Stimulated activated CD8-positive, alpha-beta memory T cell treated with anti-CD3 and anti-CD28 coated beads, Interleukin-2, amount 100 ng/mL, for 1 hour (primary cell): ENCODE measurements at regions not wholly inside any gene's neighbourhood (a gene's known extent, or its start where the extent isn't known, plus 50 kb on each side); places are given as distances from the start of the nearest gene placed in this dataset.

ENCODE experiments used
- DNase-seq, 2 donors: peaks; one replicate each; pipeline ENCODE4 v3.0.0-alpha.2; 2020; ENCODE audit warnings: low read depth in 2 of 2

DNA sequence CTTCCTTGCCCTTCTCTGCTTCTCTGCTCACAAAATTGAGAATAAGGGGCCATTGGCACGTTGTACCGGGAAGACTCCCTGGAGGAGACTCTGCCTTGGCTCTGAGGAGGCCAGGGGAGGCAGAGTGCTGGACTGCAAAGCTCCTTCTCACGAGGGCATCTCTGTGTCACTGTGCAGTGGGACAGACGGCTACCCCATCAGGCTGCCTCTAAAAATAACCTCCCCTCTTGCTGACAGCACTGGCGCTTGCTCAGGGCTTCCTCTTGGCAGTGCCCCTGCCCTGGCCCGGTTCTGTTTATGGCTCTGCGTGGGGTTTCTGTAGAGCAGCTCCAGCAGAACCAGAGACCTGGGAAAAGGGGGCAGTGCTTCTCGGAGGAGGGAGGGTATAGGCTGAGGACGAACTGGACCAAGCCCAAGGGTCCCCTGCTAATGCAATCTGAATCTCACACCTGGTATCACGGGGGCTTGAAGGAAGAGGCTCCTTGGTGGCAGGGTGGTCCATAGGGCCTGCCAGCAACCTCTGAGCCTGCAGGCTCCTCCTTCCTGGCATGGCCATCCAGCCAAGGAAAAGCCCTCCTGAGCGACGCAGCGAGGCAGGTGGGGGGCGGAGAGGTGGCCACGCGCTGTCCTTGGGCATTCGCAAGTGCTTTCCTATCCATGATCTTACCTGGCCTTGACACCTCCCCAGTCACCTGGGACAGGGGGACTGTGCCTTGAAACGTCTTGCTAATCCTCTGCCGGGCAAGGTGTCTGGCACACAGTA, 63.3 kb upstream of the TLE3 start:
- DNase-seq: no peak

DNA sequence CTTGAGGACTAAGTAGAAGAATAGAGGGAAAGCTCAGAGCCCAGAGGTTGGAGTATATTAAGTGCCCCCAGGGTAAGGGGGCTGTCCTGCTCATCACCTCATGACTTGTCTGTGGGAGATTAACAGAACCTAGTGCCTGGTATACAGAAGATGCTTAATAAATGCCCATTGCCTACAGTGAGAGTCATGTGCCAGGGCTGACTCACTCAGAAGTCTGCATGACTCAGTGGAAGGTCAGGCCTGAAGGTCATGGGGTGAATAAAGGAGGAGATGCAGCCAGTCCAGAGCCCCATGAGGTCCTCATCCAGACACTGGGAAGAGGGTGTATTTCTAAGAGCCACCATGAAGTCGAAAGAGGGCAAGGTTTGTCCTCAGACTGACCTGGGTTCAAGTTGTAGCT, 62.5 kb upstream of the TLE3 start:
- no peak for DNase-seq

DNA sequence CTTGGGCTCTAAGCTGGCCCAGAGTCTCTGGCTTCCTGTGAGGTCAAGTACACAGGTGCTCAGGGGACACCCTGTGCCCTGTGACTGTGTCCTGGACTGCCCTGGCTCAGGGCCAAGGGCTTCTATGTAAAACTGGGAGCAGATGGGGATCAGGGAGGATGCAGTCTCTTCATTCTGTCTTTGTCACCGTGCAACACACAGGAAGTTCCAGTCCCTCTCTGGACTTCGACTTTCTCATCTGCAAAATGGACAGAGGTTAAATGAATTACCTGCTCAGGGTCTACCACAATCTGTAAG, 61.9 kb upstream of the TLE3 start:
- no peak for DNase-seq

DNA sequence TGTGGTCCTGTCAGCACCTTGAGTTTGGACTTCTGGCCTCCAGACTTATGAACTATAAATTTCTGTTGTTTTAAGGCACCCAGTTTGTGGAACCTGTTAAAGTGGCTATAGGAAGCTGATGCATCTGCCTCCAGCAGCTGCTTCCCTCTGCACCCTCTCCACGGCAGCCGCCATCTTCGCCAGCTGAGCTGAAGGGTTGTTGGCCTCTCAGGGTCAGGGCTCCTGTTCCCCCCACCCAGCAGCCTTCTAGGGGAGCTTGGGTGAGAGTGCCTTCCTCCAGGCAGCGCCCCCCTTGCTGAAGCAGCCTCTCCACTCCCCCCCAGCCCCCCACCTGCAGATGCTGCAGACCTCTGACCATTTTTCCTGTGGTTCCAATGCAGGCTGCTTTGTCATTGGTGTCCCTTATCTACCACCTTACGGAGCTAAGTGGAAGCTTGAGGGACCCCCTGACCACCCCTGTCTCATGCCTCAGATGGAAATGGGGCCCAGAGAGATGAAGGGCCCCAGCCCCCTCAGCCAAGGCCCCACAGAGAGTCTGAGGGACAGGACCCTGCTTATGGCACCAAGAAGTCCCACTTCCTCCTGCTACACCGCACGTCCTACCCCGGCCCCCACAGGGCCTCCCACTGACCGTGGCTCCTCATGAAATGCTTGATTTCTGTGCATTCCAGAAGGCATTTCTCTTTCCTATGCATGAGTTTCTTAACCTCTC, 61.4 kb upstream of the TLE3 start:
- DNase-seq: no peak

DNA sequence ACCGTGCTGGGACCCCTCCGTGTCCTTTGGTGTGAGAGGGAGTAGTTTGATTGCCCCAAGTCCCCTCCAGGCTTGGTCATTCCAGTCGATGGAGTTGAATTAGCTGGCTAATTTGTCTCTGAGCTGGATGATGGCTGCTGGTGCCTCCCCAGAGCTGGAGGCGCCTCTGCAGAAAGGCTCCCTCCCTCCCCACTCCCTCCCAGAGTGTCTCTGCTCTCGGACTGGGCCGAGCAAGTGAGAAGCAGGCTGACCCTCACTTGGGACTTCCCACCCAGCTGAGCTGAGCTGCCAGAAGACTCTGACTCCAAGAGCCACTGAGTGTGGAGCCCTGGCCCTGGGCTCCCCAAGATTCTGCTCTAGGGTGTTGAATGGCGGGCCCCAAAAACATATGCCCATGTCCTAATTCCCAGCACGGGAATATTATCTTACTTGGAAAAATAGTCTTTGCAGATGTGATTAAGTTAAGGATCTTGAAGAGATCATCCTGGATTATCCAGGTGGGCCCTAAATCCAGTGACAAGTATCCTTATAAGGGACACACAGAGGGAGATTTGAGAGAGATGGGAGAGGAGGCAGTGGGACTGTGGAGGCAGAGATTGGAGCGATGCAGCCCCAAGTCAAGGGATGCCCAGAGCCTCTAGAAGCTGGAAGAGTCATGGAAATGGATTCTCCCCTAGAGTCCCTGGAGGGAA, 60.7 kb upstream of the TLE3 start:
- no peak for DNase-seq

DNA sequence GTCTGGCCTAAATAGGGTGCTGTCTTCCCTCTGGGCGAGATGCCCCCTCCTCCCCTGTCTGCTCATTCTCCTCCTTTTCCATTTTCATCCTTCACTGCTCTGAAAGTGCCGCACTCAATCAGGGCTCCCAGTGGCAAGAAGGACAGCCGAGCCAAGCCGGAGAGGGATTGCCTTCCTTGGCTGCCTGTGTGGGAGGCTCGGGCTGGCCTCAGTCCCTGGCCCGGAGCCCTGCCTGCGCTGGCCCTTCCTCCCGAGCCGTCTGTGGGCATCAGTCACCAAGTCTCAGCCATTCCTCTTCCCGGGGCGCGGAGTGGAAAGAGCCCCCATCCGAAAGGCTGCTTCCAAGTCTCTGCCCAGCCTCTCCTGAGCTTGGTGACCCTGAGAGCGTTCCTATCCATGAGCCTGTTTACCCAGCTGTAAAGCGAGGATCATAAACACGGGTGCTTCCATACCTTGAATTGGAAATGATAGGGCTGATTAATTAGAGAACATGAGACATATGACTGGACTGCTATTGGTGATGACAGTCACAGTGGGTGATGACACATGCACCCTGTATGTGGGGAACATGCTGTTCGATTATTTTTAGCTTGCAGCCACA, 59.1 kb upstream of the TLE3 start:
- DNase-seq: no peak

DNA sequence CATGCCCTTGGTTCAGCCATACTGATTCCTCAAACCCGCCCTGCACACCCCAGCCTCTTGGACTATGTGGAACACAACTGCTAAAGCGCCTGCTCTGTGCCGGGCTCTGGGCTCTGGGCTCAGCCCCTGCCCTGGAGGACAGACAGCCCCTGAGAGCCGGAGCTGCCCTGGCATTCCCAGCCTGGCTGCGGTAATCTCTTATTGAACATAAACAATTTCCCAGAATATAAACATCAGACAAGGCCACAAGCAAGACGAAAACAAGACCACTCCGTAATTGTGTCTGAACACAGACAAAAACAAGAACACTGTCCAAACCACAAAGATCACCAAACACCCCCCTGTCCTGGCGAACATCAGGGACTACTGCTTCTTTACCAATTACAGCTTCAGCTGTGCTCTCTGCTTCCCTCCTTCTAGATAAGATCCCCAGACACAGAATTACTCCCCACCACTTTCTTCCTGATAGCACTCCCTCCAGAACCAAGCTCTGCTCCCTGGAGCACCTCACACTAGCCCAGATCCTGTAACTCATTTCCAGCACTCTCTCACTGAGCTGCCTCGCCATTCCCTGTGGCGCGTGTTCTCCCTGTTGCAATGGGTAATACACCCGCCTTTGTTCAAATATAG, 57.1 kb upstream of the TLE3 start:
- no peak for DNase-seq

DNA sequence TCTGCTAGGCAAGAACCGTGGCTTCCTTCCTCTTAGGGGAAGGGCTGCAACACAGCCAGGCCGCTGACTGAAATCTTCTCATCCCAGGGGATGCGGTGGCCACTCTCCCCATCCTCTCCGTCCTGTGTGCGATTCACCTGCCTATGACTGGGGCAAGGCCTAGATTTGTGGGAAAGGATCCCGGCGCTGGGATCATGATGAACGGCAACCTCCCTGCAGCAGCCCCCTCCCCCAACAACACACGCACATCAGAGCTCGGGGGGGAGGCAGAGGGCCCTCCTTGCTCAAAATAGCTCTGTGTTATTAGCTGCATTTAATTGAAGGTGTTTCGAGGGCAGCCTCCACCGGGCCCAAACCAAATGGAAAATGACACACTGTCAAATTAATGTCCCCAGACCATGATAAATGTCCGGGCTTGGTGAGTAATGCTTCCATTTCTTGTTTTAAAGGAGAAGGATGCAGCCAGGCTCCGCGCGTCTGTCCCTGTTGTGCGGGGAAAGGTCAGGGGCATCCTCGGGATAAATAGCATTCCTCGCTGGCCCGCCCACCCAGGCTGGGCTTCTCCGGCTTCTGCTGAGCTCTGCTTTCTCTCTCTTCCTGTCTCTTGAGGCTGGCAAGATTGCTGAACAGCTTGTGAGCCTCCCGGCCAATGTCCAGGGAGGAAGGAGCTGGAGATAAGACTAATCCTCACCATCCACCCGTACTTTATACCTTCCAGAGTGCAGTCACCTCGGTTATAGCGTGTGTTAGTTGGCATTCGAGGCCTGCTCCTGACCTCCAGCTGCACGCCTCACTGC, 56.4 kb upstream of the TLE3 start:
- no peak for DNase-seq

DNA sequence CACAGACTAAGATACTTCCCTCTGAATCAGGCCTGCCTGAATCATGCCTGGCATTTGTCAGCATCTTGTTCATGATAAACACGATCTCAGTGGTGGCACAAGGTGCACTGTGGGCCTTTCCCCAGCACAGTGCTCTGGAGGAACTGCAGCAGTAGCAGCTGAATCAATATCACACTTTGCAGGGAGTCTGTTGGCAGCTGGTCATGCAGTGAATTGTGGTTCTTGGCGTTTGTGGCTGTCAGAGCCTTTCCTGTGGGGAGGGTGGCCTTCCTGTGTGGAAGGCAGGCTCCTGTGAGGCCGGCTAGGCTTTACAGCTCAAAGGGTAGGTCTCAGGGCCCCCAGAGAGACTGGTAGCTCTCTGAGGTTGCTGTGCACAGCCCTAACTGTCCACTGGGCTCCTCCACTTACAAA, 54.4 kb upstream of the TLE3 start:
- no peak for DNase-seq

DNA sequence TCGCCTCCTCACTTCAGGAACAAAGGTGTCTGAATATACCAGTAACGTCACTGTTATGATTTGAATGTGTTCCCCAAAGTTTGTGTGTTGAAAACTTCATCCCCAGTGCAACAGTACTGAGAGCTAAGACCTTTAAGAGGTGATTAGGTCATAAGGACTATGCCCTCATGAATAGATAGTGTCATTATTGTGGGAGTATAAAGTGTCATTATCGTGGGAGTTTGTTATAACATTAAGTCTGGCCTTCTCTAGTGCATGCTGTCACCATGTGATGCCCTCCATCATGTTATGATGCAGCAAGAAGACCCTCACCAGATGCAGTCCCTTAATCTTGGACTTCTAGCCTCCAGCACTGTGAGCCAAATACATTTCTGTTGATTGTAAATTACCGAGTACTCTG, 53.7 kb upstream of the TLE3 start:
- no peak for DNase-seq

DNA sequence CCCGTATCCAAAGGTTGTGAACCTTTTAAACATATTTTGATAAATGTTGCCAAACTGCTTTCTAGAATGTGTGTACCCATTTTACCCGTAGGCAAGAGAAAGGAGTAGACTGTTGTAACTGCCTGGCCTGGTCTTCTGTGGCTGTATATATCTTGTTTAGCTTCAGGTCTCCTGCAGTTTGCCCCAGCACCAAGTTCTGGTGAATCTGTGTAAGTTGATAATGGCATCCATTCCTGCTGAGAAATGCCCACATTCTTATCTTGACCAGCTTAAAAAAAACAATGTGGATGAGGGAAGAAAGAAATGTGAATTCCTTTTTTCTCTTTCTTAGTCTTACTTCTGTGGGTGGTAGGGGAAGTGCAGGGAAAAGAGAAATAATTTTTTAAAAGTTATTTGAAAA, 53.3 kb upstream of the TLE3 start:
- no peak for DNase-seq

DNA sequence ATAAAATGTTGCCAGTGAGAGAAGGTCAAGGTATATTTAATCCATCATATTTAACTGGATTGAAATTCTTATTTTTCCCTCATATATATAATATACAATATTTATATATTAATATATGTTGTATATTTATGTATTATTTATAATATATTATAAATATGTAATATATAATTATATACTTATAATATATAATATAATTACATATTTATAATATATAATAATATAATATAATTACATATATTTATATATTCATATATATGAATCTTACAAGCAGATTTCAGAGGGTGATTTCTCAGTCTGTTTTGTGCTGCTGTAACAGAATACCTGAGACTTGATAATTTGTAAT, 52.7 kb upstream of the TLE3 start:
- DNase-seq: no peak

DNA sequence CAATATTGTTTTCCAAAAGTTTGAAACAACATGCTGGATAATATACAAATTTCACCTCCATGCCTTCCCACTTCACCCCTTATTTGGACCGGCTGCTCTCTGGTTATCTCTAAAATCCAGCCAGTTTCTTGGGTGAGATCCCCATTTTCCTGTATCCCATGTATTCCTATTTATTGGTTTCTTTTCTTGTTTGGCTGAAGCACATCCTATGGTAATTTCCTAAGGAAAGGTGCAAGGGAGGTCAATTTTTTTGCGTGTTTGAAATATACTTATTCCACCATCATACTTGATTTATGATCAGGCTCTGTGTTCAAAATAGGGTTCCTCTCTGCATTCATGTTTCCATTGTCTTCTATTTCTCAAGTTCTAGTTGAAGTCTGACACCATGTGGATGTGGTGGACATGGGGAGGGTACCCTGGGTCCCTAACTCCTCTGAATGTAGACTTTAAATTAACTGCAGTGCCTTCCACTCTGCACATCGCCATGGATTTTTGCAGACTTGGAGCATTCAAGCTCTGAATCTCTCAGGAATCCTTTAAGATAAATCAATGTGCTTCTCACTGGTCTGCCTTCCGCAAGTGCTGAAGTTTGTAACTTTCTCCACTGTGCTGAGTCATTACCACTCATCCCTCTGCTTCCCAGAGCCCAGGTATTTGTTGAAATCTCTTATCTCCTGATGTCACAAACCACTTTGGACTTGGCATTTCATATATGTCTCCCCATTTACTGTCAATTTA, 52.1 kb upstream of the TLE3 start:
- DNase-seq: no peak

DNA sequence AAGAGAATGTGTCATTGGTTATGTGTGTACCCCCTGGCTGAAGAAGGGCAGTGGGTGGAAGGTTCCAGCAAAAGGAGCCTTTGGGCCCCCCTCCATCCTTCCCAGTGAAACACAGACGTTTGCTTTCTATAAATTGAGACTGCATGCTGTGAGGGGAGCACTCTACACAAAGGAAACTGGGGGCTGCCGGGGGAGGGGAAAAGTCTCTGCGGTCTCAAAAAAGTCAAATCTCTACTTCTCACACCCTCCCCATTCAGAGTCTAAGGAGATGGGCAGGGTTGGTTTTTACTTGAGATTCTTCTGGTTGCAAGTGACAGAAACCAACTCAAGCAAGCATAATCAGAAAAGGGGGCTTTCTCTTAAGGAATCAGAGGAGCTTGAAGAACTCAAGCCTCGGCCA, 50.1 kb upstream of the TLE3 start:
- no peak for DNase-seq
